ENCODE measurements at regions not wholly inside any gene's neighbourhood (a gene's known extent, or its start where the extent isn't known, plus 50 kb on each side); places are given as distances from the start of the nearest gene placed in this dataset.

GRCh38 chr15:66954601-66955000 lies 110.8 kb upstream of the SMAD3 start:
- no peak for TF ChIP-seq POLR2A (IDR thresholded peaks at IDR 0.05)
- TF ChIP-seq EP300 (IDR thresholded peaks at IDR 0.05; ENCODE audit: low read depth), result no peak
- no peak for TF ChIP-seq CTCF (IDR thresholded peaks at IDR 0.05)

All from transverse colon (tissue), 3 donors.